GM12878 (cell line): ENCODE measurements at regions not wholly inside any gene's neighbourhood (a gene's known extent, or its start where the extent isn't known, plus 50 kb on each side); places are given as distances from the start of the nearest gene placed in this dataset.

Source experiments
- ATAC-seq: fragments of 200-7000 bp; cut with Tn5 transposase; 3 replicates; pipeline ENCODE4 v1.9.1; 2020; ENCODE audit warnings: mild to moderate bottlenecking, moderate library complexity
- BruUV-seq: library from RNA; stranded (reverse); fragments of 400-500 nt; replicated peaks from 2 replicates; lab custom pipeline; 2021; lab: Mats Ljungman, UMichigan
- CTCF ChIA-PET: fragments of 300-600 bp; sonication (Branson Sonifier 250); formaldehyde crosslinking; extraction: SDS; loops from one replicate; lab custom pipeline; 2021; ENCODE audit warnings: inconsistent platforms; lab: Yijun Ruan, JAX
- POLR2A ChIA-PET: fragments of 350-600 bp; formaldehyde crosslinking; extraction: SDS; loops from one replicate; lab custom pipeline; 2021; ENCODE audit warnings: inconsistent platforms; lab: Charles Lee
- RAD21 ChIA-PET: fragments of 300-600 bp; sonication (Branson Sonifier 250); formaldehyde crosslinking; loops from one replicate; lab custom pipeline; 2023; ENCODE audit warnings: antibody characterized with exemption; ENCODE audit not compliant: unreplicated experiment; lab: Charles Lee
- SMC1A ChIA-PET: fragments of 300-600 bp; sonication (Branson Sonifier 250); formaldehyde crosslinking; loops from one replicate; lab custom pipeline; 2023; ENCODE audit not compliant: unreplicated experiment, uncharacterized antibody; lab: Charles Lee
- DNase-seq: peaks from one replicate; pipeline ENCODE4 v3.0.0-alpha.2; 2011; ENCODE audit warnings: low read depth, low spot score
- FAIRE-seq: peaks from 3 replicates; lab custom pipeline; 2011; peaks lifted over from hg19 to GRCh38; lab: Jason Lieb, UNC
- H2AFZ ChIP-seq: 2 replicates; pipeline ENCODE4 v1.6.0; 2011; ENCODE audit warnings: low read depth, low read length, control low read depth; ENCODE audit not compliant: control insufficient read depth
- H3K27ac ChIP-seq: 2 replicates; pipeline ENCODE4 v1.5.1; 2011; ENCODE audit warnings: control low read depth; ENCODE audit not compliant: control insufficient read depth, insufficient read depth
- H3K27me3 ChIP-seq, 2 experiments: replicated peaks in 1 of 2; 2 replicates each; pipeline versions ENCODE4 v1.6.0 to v1.6.1; 2011; ENCODE audit warnings: low read length in 1 of 2; ENCODE audit not compliant: control insufficient read depth in 2 of 2, insufficient read depth in 2 of 2
- H3K36me3 ChIP-seq, 2 experiments: 2 replicates each; pipeline ENCODE4 v1.5.1; 2011; ENCODE audit warnings: low read length in 1 of 2; ENCODE audit not compliant: control insufficient read depth in 2 of 2, insufficient read depth in 2 of 2
- H3K4me1 ChIP-seq: 2 replicates; pipeline ENCODE4 v1.6.1; 2011; ENCODE audit warnings: mild to moderate bottlenecking, low read length, moderate library complexity, mixed read lengths; ENCODE audit not compliant: control insufficient read depth, insufficient read depth
- H3K4me2 ChIP-seq: 2 replicates; pipeline ENCODE4 v1.6.0; 2011; ENCODE audit warnings: control low read depth; ENCODE audit not compliant: control insufficient read depth, insufficient read depth
- H3K4me3 ChIP-seq: fragments of 200-600 bp; sonication (generic); 2 replicates; pipeline ENCODE4 v1.5.1; 2016
- H3K79me2 ChIP-seq: 2 replicates; pipeline ENCODE4 v1.6.0; 2011; ENCODE audit warnings: low read length; ENCODE audit not compliant: control insufficient read depth, insufficient read depth
- H3K9ac ChIP-seq: 2 replicates; pipeline ENCODE4 v1.8.0; 2011; ENCODE audit warnings: low read length, control low read depth, mixed read lengths; ENCODE audit not compliant: control insufficient read depth, insufficient read depth
- H3K9me3 ChIP-seq: replicated peaks from 3 replicates; pipeline ENCODE4 v1.5.1; 2011; ENCODE audit warnings: mild to moderate bottlenecking, low read length; ENCODE audit not compliant: control insufficient read depth, insufficient read depth
- H4K20me1 ChIP-seq: 2 replicates; pipeline ENCODE4 v1.6.0; 2011; ENCODE audit not compliant: control insufficient read depth, insufficient read depth
- JUND ChIP-seq: IDR thresholded peaks from 2 replicates; pipeline ENCODE4 v1.6.1; 2012; ENCODE audit warnings: low read depth, mild to moderate bottlenecking, low read length, improper control_type of control experiment, moderate library complexity
- MTA2 ChIP-seq: fragments of 450-650 bp; IDR thresholded peaks from 2 replicates; pipeline ENCODE4 v1.6.1; 2016; ENCODE audit warnings: low read depth, mild to moderate bottlenecking, moderate library complexity
- RAD51 ChIP-seq: fragments of 450-650 bp; IDR thresholded peaks from 2 replicates; pipeline ENCODE4 v1.6.1; 2016; ENCODE audit warnings: moderate library complexity, mild to moderate bottlenecking, inconsistent platforms
- SPI1 ChIP-seq: IDR thresholded peaks from 2 replicates; pipeline ENCODE4 v1.6.1; 2011; ENCODE audit warnings: low read depth, mild to moderate bottlenecking, low read length, moderate library complexity, borderline replicate concordance; ENCODE audit not compliant: insufficient read depth
- ZNF24 ChIP-seq: fragments of 450-650 bp; IDR thresholded peaks from 2 replicates; pipeline ENCODE4 v1.6.1; 2017; ENCODE audit warnings: antibody characterized with exemption, mild to moderate bottlenecking
- WGBS: methylation state at CpG from one replicate; pipeline ENCODE4 v1.1.6; 2016; ENCODE audit warnings: low lambda C conversion rate; ENCODE audit not compliant: insufficient replicate concordance, insufficient coverage; ENCODE audit errors: missing lambda C conversion rate; 5-methylcytosine and 5-hydroxymethylcytosine counted together
- in situ Hi-C: fragments of 300-500 bp; cut with MboI; formaldehyde crosslinking; loops from 9 replicates; pipeline ENCODE4 v1.14.3; 2018; ENCODE audit warnings: mixed read lengths
- intact Hi-C: fragments of 100-400 bp; cut with micrococcal nuclease; formaldehyde crosslinking; loops from one replicate; pipeline ENCODE4 v1.14.2; 2022; ENCODE audit not compliant: unreplicated experiment
- TF ChIP-seq, protein P1 (sequence below): fragments of 450-650 bp; IDR thresholded peaks from 2 replicates; pipeline ENCODE4 v1.6.1; 2016; ENCODE audit warnings: mild to moderate bottlenecking
- TF ChIP-seq, protein P2 (sequence below): IDR thresholded peaks from 2 replicates; pipeline ENCODE4 v1.6.1; 2011; ENCODE audit warnings: mild to moderate bottlenecking, low read depth, low read length, moderate library complexity; ENCODE audit not compliant: insufficient replicate concordance

DNA sequence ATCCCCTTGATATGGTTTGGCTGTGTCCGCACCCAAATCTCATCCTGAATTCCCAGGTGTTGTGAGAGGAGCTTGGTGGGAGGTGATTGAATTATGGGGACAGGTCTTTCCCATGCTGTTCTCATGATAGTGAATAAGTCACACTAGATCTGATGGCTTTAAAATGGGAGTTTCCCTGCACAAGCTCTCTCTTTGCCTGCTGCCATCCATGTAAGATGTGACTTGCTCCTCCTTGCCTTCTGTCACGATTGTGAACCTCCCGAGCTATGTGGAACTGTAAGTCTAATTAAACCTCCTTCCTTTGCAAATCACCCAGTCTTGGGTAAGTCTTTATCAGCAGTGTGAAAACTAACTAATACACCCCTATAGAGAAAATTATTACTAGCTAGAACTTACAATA lies 959.5 kb upstream of the ADGRL2 start:
- CTCF ChIA-PET: no interaction called here
- H3K27me3 ChIP-seq: no peaks in the 10 kb centered on the region
- H3K4me1 ChIP-seq: no peaks in the 10 kb centered on the region
- no peak overlapping the region for H2AFZ ChIP-seq
- TF ChIP-seq, protein P1, sequence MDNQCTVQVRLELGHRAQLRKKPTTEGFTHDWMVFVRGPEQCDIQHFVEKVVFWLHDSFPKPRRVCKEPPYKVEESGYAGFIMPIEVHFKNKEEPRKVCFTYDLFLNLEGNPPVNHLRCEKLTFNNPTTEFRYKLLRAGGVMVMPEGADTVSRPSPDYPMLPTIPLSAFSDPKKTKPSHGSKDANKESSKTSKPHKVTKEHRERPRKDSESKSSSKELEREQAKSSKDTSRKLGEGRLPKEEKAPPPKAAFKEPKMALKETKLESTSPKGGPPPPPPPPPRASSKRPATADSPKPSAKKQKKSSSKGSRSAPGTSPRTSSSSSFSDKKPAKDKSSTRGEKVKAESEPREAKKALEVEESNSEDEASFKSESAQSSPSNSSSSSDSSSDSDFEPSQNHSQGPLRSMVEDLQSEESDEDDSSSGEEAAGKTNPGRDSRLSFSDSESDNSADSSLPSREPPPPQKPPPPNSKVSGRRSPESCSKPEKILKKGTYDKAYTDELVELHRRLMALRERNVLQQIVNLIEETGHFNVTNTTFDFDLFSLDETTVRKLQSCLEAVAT: no peak
- TF ChIP-seq ZNF24 (no peak), SPI1 (no peak), RAD51 (no peak), JUND (no peak), MTA2 (no peak)
- TF ChIP-seq, protein P2, sequence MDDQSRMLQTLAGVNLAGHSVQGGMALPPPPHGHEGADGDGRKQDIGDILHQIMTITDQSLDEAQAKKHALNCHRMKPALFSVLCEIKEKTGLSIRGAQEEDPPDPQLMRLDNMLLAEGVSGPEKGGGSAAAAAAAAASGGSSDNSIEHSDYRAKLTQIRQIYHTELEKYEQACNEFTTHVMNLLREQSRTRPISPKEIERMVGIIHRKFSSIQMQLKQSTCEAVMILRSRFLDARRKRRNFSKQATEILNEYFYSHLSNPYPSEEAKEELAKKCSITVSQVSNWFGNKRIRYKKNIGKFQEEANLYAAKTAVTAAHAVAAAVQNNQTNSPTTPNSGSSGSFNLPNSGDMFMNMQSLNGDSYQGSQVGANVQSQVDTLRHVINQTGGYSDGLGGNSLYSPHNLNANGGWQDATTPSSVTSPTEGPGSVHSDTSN: no peak
- no peak overlapping the region for H3K4me3 ChIP-seq
- no peak overlapping the region for H3K9ac ChIP-seq
- in situ Hi-C loops (no loop called here), intact Hi-C loops (no loop called here)
- POLR2A ChIA-PET: no interaction called here
- no peaks in the 10 kb centered on the region for H3K79me2 ChIP-seq
- WGBS: 30% methylated on average over 3 of the region's 3 CpGs
- DNase-seq (no peak), ATAC-seq (no peak), FAIRE-seq (no peak)
- no TSS peak for BruUV-seq
- SMC1A ChIA-PET: no interaction called here
- RAD21 ChIA-PET: no interaction called here
- no peak overlapping the region for H3K27ac ChIP-seq
- no peaks in the 10 kb centered on the region for H3K9me3 ChIP-seq
- no peak overlapping the region for H3K4me2 ChIP-seq
- H3K36me3 ChIP-seq: no peaks in the 10 kb centered on the region
- H4K20me1 ChIP-seq: no peaks in the 10 kb centered on the region
